BLaER1 (cell line): ENCODE measurements at regions not wholly inside any gene's neighbourhood (a gene's known extent, or its start where the extent isn't known, plus 50 kb on each side); places are given as distances from the start of the nearest gene placed in this dataset.

Experiments used
- H3K27ac ChIP-seq: shearing (Covaris generic); formaldehyde crosslinking; 2 replicates; pipeline ENCODE4 v1.8.1; 2022
- H3K27me3 ChIP-seq: shearing (Covaris generic); formaldehyde crosslinking; 2 replicates; pipeline ENCODE4 v1.8.1; 2022
- H3K36me3 ChIP-seq: shearing (Covaris generic); formaldehyde crosslinking; 2 replicates; pipeline ENCODE4 v1.8.1; 2022
- H3K4me1 ChIP-seq: shearing (Covaris generic); formaldehyde crosslinking; 2 replicates; pipeline ENCODE4 v1.8.1; 2022
- H3K4me2 ChIP-seq: shearing (Covaris generic); formaldehyde crosslinking; 2 replicates; pipeline ENCODE4 v1.8.1; 2022
- H3K4me3 ChIP-seq: shearing (Covaris generic); formaldehyde crosslinking; 2 replicates; pipeline ENCODE4 v1.8.1; 2022
- H3K9ac ChIP-seq: shearing (Covaris generic); formaldehyde crosslinking; 2 replicates; pipeline ENCODE4 v1.8.1; 2022
- H3K9me3 ChIP-seq: shearing (Covaris generic); formaldehyde crosslinking; 2 replicates; pipeline ENCODE4 v1.8.1; 2022
- H4K20me1 ChIP-seq: shearing (Covaris generic); formaldehyde crosslinking; 2 replicates; pipeline ENCODE4 v1.8.1; 2022
- Cebpa-rat ChIP-seq: shearing (Covaris generic); IDR thresholded peaks from 2 replicates; pipeline ENCODE4 v1.8.1; 2022

GRCh38 chr11:32200136-32200847 is 109.4 kb downstream of the RCN1 start:
- H3K9me3 ChIP-seq = no peaks in the 10 kb centered on the region
- no peak overlapping the region for H3K4me2 ChIP-seq
- no peaks in the 10 kb centered on the region for H3K27me3 ChIP-seq
- H3K36me3 ChIP-seq = no peaks in the 10 kb centered on the region
- no peak overlapping the region for H3K9ac ChIP-seq
- no peaks in the 10 kb centered on the region for H3K4me1 ChIP-seq
- H4K20me1 ChIP-seq = no peaks in the 10 kb centered on the region
- H3K4me3 ChIP-seq = no peak overlapping the region
- TF ChIP-seq Cebpa-rat = no peak
- H3K27ac ChIP-seq = no peak overlapping the region

- no peak for TF ChIP-seq Cebpa-rat
- Histone ChIP-seq H3K27me3 (no peaks in the 10 kb centered on the region), H3K4me1 (no peaks in the 10 kb centered on the region), H3K4me3 (no peak overlapping the region), H3K9ac (no peak overlapping the region), H3K36me3 (no peaks in the 10 kb centered on the region), H3K4me2 (no peak overlapping the region), H4K20me1 (no peaks in the 10 kb centered on the region), H3K9me3 (no peaks in the 10 kb centered on the region), H3K27ac (no peak overlapping the region)
These were observed 113.9 kb downstream of the RCN1 start for GRCh38 chr11:32204751-32205150.

- Histone ChIP-seq H3K27me3 (no peaks in the 10 kb centered on the region), H3K4me1 (no peaks in the 10 kb centered on the region), H3K36me3 (no peaks in the 10 kb centered on the region), H3K4me3 (no peak overlapping the region), H3K9me3 (no peaks in the 10 kb centered on the region), H3K9ac (no peak overlapping the region), H3K4me2 (no peak overlapping the region), H4K20me1 (no peaks in the 10 kb centered on the region), H3K27ac (no peak overlapping the region)
- no peak for TF ChIP-seq Cebpa-rat
These were observed 119.7 kb downstream of the RCN1 start for GRCh38 chr11:32210556-32210955.

GRCh38 chr11:32213223-32213622 is 122.3 kb downstream of the RCN1 start:
- H3K4me2 ChIP-seq = no peak overlapping the region
- no peaks in the 10 kb centered on the region for H3K4me1 ChIP-seq
- no peaks in the 10 kb centered on the region for H3K36me3 ChIP-seq
- no peak overlapping the region for H3K9ac ChIP-seq
- no peak overlapping the region for H3K4me3 ChIP-seq
- H3K27me3 ChIP-seq = no peaks in the 10 kb centered on the region
- H3K9me3 ChIP-seq = no peaks in the 10 kb centered on the region
- H3K27ac ChIP-seq = no peak overlapping the region
- no peaks in the 10 kb centered on the region for H4K20me1 ChIP-seq
- TF ChIP-seq Cebpa-rat = no peak

- no peak for TF ChIP-seq Cebpa-rat
- H3K9me3 ChIP-seq = no peaks in the 10 kb centered on the region
- H3K4me2 ChIP-seq = no peak overlapping the region
- H3K27ac ChIP-seq = no peak overlapping the region
- no peaks in the 10 kb centered on the region for H4K20me1 ChIP-seq
- H3K36me3 ChIP-seq = no peaks in the 10 kb centered on the region
- H3K9ac ChIP-seq = no peak overlapping the region
- no peaks in the 10 kb centered on the region for H3K4me1 ChIP-seq
- H3K4me3 ChIP-seq = no peak overlapping the region
- H3K27me3 ChIP-seq = no peaks in the 10 kb centered on the region
These were observed 124.3 kb downstream of the RCN1 start for GRCh38 chr11:32215157-32215556.

- H3K4me2 ChIP-seq = no peak overlapping the region
- no peaks in the 10 kb centered on the region for H3K36me3 ChIP-seq
- H3K27ac ChIP-seq = no peak overlapping the region
- no peak for TF ChIP-seq Cebpa-rat
- H3K9me3 ChIP-seq = no peaks in the 10 kb centered on the region
- H3K27me3 ChIP-seq = no peaks in the 10 kb centered on the region
- no peak overlapping the region for H3K4me3 ChIP-seq
- H3K9ac ChIP-seq = no peak overlapping the region
- H3K4me1 ChIP-seq = no peaks in the 10 kb centered on the region
- no peaks in the 10 kb centered on the region for H4K20me1 ChIP-seq
These were observed 125.9 kb downstream of the RCN1 start for GRCh38 chr11:32216749-32217148.

GRCh38 chr11:32219320-32219719 is 128.4 kb downstream of the RCN1 start:
- Histone ChIP-seq H3K4me3 (no peak overlapping the region), H3K9ac (no peak overlapping the region), H3K36me3 (no peaks in the 10 kb centered on the region), H3K27me3 (no peaks in the 10 kb centered on the region), H4K20me1 (no peaks in the 10 kb centered on the region), H3K27ac (no peak overlapping the region), H3K9me3 (no peaks in the 10 kb centered on the region), H3K4me1 (no peaks in the 10 kb centered on the region), H3K4me2 (no peak overlapping the region)
- TF ChIP-seq Cebpa-rat = no peak

- H4K20me1 ChIP-seq = no peaks in the 10 kb centered on the region
- TF ChIP-seq Cebpa-rat = no peak
- H3K4me3 ChIP-seq = no peak overlapping the region
- no peaks in the 10 kb centered on the region for H3K4me1 ChIP-seq
- no peak overlapping the region for H3K27ac ChIP-seq
- H3K27me3 ChIP-seq = no peaks in the 10 kb centered on the region
- H3K9ac ChIP-seq = no peak overlapping the region
- no peak overlapping the region for H3K4me2 ChIP-seq
- H3K9me3 ChIP-seq = no peaks in the 10 kb centered on the region
- no peaks in the 10 kb centered on the region for H3K36me3 ChIP-seq
These were observed 130.7 kb downstream of the RCN1 start for GRCh38 chr11:32221476-32222032.

GRCh38 chr11:32224580-32224979 is 133.7 kb downstream of the RCN1 start:
- no peaks in the 10 kb centered on the region for H4K20me1 ChIP-seq
- no peaks in the 10 kb centered on the region for H3K27me3 ChIP-seq
- no peak overlapping the region for H3K4me2 ChIP-seq
- H3K36me3 ChIP-seq = no peaks in the 10 kb centered on the region
- no peak overlapping the region for H3K9ac ChIP-seq
- H3K27ac ChIP-seq = no peak overlapping the region
- no peaks in the 10 kb centered on the region; the same call in 1 of the 2 replicates for H3K9me3 ChIP-seq
- no peaks in the 10 kb centered on the region for H3K4me1 ChIP-seq
- H3K4me3 ChIP-seq = no peak overlapping the region
- TF ChIP-seq Cebpa-rat = no peak

- H3K4me2 ChIP-seq = no peak overlapping the region
- no peaks in the 10 kb centered on the region for H3K27me3 ChIP-seq
- no peaks in the 10 kb centered on the region; the same call in 1 of the 2 replicates for H3K9me3 ChIP-seq
- TF ChIP-seq Cebpa-rat = no peak
- no peaks in the 10 kb centered on the region for H4K20me1 ChIP-seq
- H3K27ac ChIP-seq = no peak overlapping the region
- no peaks in the 10 kb centered on the region for H3K4me1 ChIP-seq
- H3K9ac ChIP-seq = no peak overlapping the region
- H3K4me3 ChIP-seq = no peak overlapping the region
- no peaks in the 10 kb centered on the region for H3K36me3 ChIP-seq
These were observed 134.9 kb downstream of the RCN1 start for GRCh38 chr11:32225571-32226285.
